ENCODE measurements at regions not wholly inside any gene's neighbourhood (a gene's known extent, or its start where the extent isn't known, plus 50 kb on each side); places are given as distances from the start of the nearest gene placed in this dataset.

DNA sequence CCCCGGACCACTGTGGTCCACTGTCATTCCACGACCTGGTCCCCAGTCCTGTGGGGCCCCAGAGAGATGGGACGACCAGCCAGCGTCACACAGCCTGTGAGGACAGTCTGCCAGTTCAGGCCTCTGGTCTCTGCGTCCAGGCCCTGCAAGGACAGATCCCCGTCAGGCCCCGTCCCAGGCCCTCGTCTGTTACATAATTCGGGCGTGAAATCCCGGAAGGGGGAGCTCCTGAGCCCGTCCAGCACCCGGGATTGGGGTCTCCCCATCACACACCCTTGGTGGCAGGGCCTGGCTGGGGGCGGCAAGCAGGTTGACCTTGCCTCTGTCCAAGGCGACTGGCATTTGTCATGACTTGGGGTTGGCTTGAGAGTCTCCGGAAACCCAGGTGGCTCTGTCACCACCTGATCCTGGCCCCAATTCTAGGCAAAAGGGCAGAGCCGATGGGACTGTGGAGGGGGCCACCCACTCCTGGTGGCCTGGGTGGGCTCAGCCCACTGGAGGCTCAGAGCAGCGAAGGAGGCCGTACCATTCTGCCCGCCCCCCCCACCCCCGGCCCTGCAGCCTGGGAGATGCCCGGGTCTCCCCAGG lies 73.8 kb upstream of the GATA5 start:
- peak overlapping the region; percentile 46 for H3K4me3 ChIP-seq
- 39% methylated on average over 10 of the region's 22 CpGs for WGBS (ENCODE audit: missing lambda C conversion rate)
- DNase-seq (ENCODE audit: low read depth in 1 of 2, low spot score in 1 of 2) = no peak
- CTCF ChIA-PET = interaction anchor here (0.7 to 1.8 kb wide), 13 partner anchors 9 to 106 kb away, joined by 3 to 14 read pairs (median 5); no protein-coding TSS in a partner anchor
- H3K4me1 ChIP-seq = peaks cover 20% of the 10 kb centered on the region
- peaks cover 3% of the 10 kb centered on the region; the same call in 1 of the 3 replicates for H3K9me3 ChIP-seq
- ATAC-seq = peak; percentile 9 to 55; a peak in 3 of 6 replicates
- H3K27ac ChIP-seq = peak overlapping the region in 1 of 2 experiments; percentile 31; a peak in 2 of 6 replicates
- TF ChIP-seq EHF (CRISPR knock-in tag; IDR thresholded peaks at IDR 0.05) (no peak), CTCF (IDR thresholded peaks at IDR 0.05) (peak; percentile 45), RAD21 (conservative IDR thresholded peaks at IDR 0.05 in 1 of 2, IDR thresholded peaks at IDR 0.05 in 1 of 2) (peak; percentile 18 to 20; a peak in 2 of 5 replicates), SMC3 (IDR thresholded peaks at IDR 0.05) (0 out of 3 replicates have a peak, but pooled peaks have one; percentile 27), CEBPB (IDR thresholded peaks at IDR 0.05) (peak in 1 of 2 experiments; percentile 47; a peak in 1 of 4 replicates), MYC (IDR thresholded peaks at IDR 0.05; ENCODE audit: borderline replicate concordance, low read length) (no peak), ZFP36 (IDR thresholded peaks at IDR 0.05; ENCODE audit: borderline replicate concordance, partially characterized antibody) (no peak), TP53 (CRISPR knock-in tag; IDR thresholded peaks at IDR 0.05) (no peak)
- H3K4me2 ChIP-seq = peak overlapping the region; percentile 97
- POLR2A ChIA-PET = no interaction called here
- no peak for FAIRE-seq

DNA sequence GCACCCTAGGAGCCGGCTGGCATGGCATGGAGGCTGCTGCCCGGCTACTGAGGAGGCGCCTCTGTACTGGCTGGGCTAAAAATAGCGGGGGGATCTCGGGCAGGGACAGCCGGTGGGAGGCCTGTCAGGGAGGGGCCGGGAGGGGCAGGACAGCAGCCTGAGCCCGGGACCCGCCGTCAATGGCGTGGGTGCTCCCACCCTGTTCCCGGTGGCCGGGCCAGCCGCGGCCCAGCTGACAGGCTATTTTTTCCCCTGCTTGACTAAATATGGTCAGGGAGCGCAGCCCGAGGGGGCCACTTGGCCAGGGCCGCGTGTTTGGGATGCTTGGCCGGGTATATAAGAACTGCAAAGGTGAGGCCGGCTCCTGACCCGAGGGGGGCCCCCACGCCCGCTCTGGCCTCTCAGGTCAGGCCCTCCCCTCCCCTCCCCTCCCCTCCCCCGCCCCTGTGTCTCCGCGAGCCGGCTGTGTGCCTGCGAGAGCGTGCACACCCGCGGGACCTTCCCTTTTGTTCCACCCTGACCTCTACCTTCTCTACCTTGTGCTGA lies 74.4 kb upstream of the GATA5 start:
- FAIRE-seq (no peak), DNase-seq (ENCODE audit: low read depth in 1 of 2, low spot score in 1 of 2) (peak in 1 of 2 experiments; percentile 20), ATAC-seq (peak; percentile 25 to 71; a peak in 4 of 6 replicates)
- H3K4me1 ChIP-seq = peaks cover 20% of the 10 kb centered on the region
- H3K27ac ChIP-seq = peak overlapping the region in 1 of 2 experiments; percentile 31; a peak in 3 of 6 replicates
- TF ChIP-seq BCL3 (IDR thresholded peaks at IDR 0.05) (no peak), SMC3 (IDR thresholded peaks at IDR 0.05) (no peak), EHMT2 (IDR thresholded peaks at IDR 0.05; ENCODE audit: low read depth) (no peak), RAD21 (conservative IDR thresholded peaks at IDR 0.05 in 1 of 2, IDR thresholded peaks at IDR 0.05 in 1 of 2) (no peak), CTCF (IDR thresholded peaks at IDR 0.05) (no peak), SREBF2 (IDR thresholded peaks at IDR 0.05) (no peak), ELK1 (IDR thresholded peaks at IDR 0.05; ENCODE audit: low read depth, low read length) (no peak), KDM1A (IDR thresholded peaks at IDR 0.05; ENCODE audit: low read depth) (no peak), MYC (IDR thresholded peaks at IDR 0.05; ENCODE audit: borderline replicate concordance, low read length) (no peak), TP53 (CRISPR knock-in tag; IDR thresholded peaks at IDR 0.05) (no peak), ZC3H11A (IDR thresholded peaks at IDR 0.05) (no peak), PHF8 (IDR thresholded peaks at IDR 0.05; ENCODE audit: borderline replicate concordance, low read depth) (no peak)
- TF ChIP-seq, protein P1, sequence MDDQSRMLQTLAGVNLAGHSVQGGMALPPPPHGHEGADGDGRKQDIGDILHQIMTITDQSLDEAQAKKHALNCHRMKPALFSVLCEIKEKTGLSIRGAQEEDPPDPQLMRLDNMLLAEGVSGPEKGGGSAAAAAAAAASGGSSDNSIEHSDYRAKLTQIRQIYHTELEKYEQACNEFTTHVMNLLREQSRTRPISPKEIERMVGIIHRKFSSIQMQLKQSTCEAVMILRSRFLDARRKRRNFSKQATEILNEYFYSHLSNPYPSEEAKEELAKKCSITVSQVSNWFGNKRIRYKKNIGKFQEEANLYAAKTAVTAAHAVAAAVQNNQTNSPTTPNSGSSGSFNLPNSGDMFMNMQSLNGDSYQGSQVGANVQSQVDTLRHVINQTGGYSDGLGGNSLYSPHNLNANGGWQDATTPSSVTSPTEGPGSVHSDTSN (IDR thresholded peaks at IDR 0.05) = no peak
- TF ChIP-seq, protein P2, sequence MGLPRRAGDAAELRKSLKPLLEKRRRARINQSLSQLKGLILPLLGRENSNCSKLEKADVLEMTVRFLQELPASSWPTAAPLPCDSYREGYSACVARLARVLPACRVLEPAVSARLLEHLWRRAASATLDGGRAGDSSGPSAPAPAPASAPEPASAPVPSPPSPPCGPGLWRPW (IDR thresholded peaks at IDR 0.05) = no peak
- ChIA-PET POLR2A (no interaction called here), CTCF (interaction anchor here (0.7 to 1.8 kb wide), 12 partner anchors 8 to 107 kb away, joined by 3 to 14 read pairs (median 6); no protein-coding TSS in a partner anchor)
- WGBS (ENCODE audit: missing lambda C conversion rate) = 4% methylated on average over 23 of the region's 32 CpGs
- peak overlapping the region; percentile 97 for H3K4me2 ChIP-seq
- H3K9me3 ChIP-seq = no peaks in the 10 kb centered on the region
- H3K4me3 ChIP-seq = peak overlapping the region; percentile 46

Data from A549 (cell line).